ENCODE measurements at regions not wholly inside any gene's neighbourhood (a gene's known extent, or its start where the extent isn't known, plus 50 kb on each side); places are given as distances from the start of the nearest gene placed in this dataset.

DNA sequence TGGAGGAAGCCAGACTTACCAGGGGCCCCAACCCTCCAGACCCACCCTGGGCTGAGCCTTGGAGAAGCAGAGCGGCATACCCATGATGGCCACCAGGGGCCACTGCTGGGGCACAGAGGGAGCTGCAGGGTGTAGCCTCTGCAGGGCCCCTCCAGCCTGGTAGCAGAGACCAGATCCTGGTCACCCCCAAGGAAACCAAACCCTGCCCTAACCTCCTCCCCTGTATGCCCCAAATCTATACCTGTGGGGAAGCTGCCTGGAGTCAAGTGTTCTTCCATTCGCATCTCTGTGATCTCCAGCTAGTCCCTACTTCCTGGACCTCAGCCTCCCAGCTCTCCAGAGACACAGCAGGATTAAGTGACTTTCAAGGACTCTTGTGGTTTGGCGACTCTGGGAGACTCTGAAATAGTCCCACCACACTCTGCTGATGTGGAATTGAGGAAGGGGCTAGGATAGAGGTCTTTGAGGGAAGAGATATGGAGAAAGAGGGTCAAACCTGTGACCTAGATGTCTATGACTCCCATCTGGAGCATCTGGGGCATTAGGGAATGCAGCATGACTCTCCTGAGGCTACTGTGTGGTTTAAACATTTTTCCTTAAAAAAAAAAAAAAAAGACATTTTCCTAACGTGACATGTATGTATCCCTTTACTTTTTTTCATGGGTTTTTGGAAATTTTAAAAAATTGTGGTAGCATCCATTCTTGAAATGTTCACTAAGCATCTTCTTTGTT lies 119.2 kb upstream of the IPO9 start:
- DNase-seq (ENCODE audit: low read depth) = peak; percentile 13

- no peak for DNase-seq (ENCODE audit: low read depth)
Observed at GRCh38 chr1:201710632-201711597, 118.0 kb upstream of the IPO9 start.

GRCh38 chr1:201711811-201712210 lies 117.1 kb upstream of the IPO9 start:
- DNase-seq (ENCODE audit: low read depth) = no peak

DNA sequence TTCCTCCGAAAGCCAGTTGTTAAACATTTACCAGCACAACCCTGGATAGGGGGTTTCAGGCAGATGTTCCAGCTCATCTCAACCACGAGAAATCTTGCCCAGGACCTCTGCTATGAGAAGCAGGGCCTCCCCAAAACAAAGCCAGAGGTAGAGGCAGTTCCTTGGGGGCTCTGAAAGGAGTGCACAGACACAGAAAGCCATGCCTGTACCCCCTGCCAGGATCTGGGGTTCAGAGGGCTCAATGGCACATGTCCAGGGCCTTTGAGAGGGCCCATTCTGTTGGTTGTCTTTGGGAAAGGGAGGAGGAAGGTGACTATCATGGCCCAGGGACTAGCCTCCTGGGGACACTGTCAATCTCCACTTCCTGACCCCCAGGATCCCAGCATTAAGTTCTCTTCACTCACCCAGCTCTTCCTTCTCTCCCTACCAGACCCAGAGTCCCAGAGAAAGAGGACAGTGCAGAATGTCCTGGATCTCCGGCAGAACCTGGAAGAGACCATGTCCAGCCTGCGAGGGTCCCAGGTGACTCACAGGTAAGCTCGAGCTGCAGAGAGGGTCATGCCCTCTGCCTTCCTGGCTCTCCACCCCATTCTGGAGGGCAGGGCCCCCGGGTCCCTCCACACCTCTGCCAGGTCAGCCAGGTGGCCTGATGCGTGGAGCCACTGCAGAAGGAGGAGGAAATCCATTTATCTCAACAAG lies 116.4 kb upstream of the IPO9 start:
- DNase-seq (ENCODE audit: low read depth) = no peak

DNA sequence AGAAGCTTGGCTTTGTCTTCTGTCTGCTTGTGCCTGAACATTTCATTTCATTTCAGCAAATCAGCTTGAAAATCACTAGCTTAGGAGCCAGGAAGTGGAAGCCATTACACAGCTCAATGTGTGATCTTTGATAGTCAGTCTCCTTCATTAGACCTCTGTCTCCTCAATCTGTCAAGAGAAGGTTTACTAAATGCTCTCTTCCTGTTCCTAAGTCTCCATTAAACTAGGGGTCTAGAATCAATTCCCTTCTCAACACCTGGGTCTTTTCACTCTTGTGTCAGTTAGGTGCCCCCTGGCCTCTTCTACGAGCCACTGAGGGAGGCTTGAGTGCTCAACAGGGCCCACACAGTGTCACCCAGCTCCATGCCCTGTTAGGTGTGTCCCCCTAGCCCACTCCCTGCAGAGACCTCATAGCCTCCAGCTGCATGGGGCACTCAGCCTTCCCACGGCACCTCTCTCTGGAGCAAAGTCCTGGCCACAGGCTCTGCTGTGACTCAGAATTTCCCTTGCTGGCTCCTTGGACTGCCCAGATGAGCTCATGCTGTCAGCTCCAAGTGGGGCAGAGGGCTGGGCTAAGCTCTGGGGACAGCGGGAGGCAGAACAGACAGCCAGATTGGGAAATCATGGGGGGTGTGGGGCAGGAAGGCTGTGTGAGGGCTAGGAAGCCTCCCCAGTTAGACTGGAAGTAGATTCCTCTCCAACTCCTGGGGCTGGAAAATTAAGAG lies 115.7 kb upstream of the IPO9 start:
- DNase-seq (ENCODE audit: low read depth) = no peak

GRCh38 chr1:201714542-201715329 lies 114.2 kb upstream of the IPO9 start:
- DNase-seq (ENCODE audit: low read depth) = no peak

DNA sequence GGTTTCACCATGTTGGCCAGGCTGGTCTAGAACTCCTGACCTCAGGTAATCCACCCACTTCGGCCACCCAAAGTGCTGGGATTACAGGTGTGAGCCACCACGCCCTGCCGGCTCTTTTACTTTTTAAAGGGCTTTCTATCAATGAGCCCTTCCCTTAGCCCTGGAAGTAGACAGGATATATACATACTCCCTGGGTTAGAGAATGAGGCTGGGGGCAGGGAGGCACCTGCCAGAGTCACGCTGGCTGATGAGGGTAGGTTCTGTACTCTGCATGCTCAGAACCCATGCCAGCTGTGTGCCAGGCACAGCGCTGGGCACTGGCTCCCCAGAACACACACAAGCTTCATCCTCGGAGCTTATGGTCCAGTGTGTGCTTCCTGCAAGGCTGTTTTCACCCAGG lies 113.6 kb upstream of the IPO9 start:
- no peak for DNase-seq (ENCODE audit: low read depth)

DNA sequence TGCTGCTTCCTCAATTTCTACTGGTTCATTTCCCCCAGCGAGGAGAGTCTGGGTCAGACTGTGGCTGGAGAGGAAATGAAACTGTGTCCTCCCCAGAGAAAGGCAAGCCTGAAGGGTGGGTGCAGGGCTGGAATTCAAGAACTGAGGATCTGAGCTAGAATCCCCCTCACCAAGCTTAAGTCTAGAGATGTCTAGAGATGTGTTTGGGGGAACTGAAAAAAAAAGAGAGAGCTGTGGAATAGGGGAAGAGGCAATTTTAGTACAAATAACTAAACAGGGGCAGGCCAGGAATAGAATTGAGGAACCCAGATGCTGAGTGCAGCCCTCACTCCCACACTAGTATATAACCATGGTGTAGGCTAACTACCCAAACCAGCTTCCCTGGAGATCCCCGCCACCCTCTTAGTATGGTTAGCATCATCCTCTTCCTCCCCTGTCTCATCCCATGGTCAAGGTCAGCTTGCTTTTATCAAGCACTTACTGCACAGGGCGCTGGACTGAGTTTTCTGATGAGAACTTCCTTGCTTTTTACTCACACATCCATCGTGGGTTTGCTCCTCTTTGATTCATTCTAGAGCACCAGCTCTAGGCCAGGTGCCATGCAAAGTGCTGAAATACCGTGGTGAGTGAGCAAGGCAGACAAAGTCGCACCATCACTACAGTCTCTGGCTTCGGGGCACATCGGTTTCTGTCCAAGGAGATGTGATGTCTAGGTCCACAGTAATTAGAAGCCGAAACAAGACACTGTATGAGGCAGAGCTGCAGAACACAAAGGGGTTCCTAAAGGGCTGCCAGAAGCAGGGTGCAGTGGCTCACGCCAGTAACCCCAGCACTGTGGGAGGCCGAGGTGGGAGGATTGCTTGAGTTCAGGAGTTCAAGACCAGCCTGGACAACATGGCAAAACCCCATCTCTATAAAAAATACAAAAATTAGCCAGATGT lies 112.9 kb upstream of the IPO9 start:
- no peak for DNase-seq (ENCODE audit: low read depth)

GRCh38 chr1:201716742-201717135 lies 112.2 kb upstream of the IPO9 start:
- no peak for DNase-seq (ENCODE audit: low read depth)

- no peak for DNase-seq (ENCODE audit: low read depth)
Observed at GRCh38 chr1:201717286-201717685, 111.7 kb upstream of the IPO9 start.

DNA sequence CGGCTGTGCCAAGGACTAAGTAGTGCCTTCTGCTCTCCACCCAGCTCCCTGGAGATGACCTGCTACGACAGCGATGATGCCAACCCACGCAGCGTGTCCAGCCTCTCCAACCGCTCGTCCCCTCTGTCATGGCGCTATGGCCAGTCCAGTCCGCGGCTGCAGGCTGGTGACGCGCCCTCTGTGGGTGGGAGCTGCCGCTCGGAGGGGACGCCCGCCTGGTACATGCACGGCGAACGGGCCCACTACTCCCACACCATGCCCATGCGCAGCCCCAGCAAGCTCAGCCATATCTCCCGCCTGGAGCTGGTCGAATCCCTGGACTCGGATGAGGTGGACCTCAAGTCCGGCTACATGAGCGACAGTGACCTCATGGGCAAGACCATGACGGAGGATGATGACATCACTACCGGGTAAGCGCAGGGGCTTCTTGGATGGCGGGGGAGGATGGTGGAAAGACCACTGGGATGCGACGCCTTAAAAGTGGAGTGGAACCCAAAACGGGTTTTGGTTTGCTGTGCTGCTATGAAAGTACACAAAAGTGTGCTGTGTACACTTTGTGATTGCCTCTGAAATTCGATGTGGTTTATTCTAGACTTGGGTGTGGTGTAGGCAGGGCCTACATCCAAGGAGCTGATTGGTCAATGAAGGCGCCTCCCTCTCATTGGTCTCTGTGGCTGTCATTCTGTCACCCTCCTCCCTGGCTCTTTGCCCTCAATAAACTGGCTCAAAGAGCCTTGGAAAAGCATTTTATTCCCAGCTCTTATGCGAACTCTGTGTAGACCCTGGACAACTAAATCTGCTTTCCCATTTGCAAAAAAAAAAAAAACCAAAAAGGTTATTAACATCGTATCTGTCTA lies 110.4 kb upstream of the IPO9 start:
- no peak for DNase-seq (ENCODE audit: low read depth)

GRCh38 chr1:201719812-201720521 lies 109.0 kb upstream of the IPO9 start:
- no peak for DNase-seq (ENCODE audit: low read depth)

DNA sequence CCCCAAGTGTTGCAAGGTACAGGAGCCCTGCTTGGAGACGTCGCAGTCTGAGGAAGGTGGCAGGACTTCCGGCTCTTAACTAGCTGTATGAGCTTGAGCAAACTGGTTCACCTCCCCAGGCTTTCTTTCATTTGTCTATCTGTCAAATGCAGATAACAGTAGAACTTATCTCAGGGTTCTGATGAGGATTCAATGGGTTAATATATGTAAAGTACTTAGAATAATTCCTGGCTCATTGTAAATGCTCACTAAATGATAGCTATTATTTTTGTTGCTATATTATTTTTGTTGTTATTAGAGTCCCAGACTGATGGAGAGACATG lies 108.5 kb upstream of the IPO9 start:
- DNase-seq (ENCODE audit: low read depth) = no peak

GRCh38 chr1:201721082-201722049 lies 107.6 kb upstream of the IPO9 start:
- no peak for DNase-seq (ENCODE audit: low read depth)

DNA sequence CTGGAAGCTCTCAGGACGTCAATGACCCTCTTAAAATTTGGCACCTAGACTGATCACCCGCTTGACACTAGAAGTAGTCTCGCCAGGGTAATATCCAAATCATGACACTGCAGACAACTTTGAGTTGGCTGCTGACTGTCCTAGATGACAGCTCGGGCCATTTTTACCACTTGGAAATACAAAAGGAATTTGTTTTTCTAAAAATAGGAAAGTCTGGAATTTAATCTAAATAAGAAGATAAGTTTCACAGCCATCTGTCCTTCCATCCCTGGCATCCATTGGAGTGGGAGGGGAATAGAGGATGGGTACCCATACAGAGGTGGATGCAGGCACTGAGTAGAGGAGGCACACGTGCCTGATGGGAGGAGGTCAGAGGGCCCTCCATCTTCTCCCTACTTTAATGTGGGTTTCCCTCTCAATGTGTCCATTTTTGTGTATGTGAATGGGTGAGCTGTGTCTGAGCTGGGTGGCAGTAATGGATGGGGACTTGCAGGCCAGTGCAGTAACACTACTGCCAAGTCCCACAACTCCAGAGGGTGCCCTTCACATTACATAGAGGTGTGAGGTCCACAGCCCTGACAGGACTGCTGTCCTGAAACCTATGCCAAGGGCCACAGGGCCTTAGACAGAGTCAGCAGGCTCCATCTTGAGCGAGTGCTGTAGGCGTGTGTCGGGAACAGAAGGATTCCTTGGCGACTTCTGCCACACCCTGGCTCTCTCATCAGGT lies 104.8 kb upstream of the IPO9 start:
- no peak for DNase-seq (ENCODE audit: low read depth)

GRCh38 chr1:201724766-201725118 lies 104.2 kb upstream of the IPO9 start:
- no peak for DNase-seq (ENCODE audit: low read depth)

GRCh38 chr1:201726700-201727099 lies 102.3 kb upstream of the IPO9 start:
- no peak for DNase-seq (ENCODE audit: low read depth)
